Panc1 (cell line): ENCODE measurements at regions not wholly inside any gene's neighbourhood (a gene's known extent, or its start where the extent isn't known, plus 50 kb on each side); places are given as distances from the start of the nearest gene placed in this dataset.

ENCODE experiments used
- ATAC-seq: fragments of 200-7000 bp; cut with Tn5 transposase; 2 replicates; pipeline ENCODE4 v1.9.1; 2020; ENCODE audit warnings: mild to moderate bottlenecking, moderate library complexity
- BruUV-seq: library from RNA; stranded (reverse); fragments of 400-500 nt; replicated peaks from 2 replicates; lab custom pipeline; 2021; lab: Mats Ljungman, UMichigan
- CTCF ChIA-PET: fragments of 300-600 bp; sonication (Branson Sonifier 250); formaldehyde crosslinking; loops from one replicate; lab custom pipeline; 2022; ENCODE audit warnings: antibody characterized with exemption; lab: Charles Lee
- POLR2A ChIA-PET: fragments of 300-600 bp; sonication (Branson Sonifier 250); formaldehyde crosslinking; loops from one replicate; lab custom pipeline; 2022; ENCODE audit warnings: antibody characterized with exemption; lab: Charles Lee
- DNase-seq: peaks from one replicate; pipeline ENCODE4 v3.0.0-alpha.2; 2010; ENCODE audit warnings: low read depth, low spot score
- H3K27ac ChIP-seq: 2 replicates; pipeline ENCODE4 v1.5.1; 2011; ENCODE audit warnings: mild to moderate bottlenecking, low read length, inconsistent platforms
- H3K27me3 ChIP-seq: fragments of 200-500 bp; sonication (Bioruptor generic); 2 replicates; pipeline ENCODE4 v1.6.0; 2014; ENCODE audit warnings: low read length, inconsistent platforms; ENCODE audit not compliant: control insufficient read depth, insufficient read depth
- H3K36me3 ChIP-seq: fragments of 200-500 bp; sonication (Bioruptor generic); 2 replicates; pipeline ENCODE4 v1.5.1; 2014; ENCODE audit warnings: inconsistent platforms, mild to moderate bottlenecking, low read length, moderate library complexity; ENCODE audit not compliant: control insufficient read depth, insufficient read depth
- H3K4me1 ChIP-seq: 2 replicates; pipeline ENCODE4 v1.5.1; 2011; ENCODE audit warnings: inconsistent platforms, mild to moderate bottlenecking, low read length, moderate library complexity; ENCODE audit not compliant: control insufficient read depth, insufficient read depth
- H3K4me3 ChIP-seq, 2 experiments: 2 replicates each; pipeline ENCODE4 v1.5.1; 2011 to 2012; ENCODE audit warnings: low read depth in 2 of 2, low read length in 2 of 2, mild to moderate bottlenecking in 2 of 2, inconsistent platforms in 1 of 2, moderate library complexity in 1 of 2
- H3K9me3 ChIP-seq: fragments of 200-500 bp; sonication (Bioruptor generic); 2 replicates; pipeline ENCODE4 v1.5.1; 2014; ENCODE audit warnings: low read depth, mild to moderate bottlenecking, inconsistent platforms, low read length, moderate library complexity; ENCODE audit not compliant: control insufficient read depth, insufficient read depth
- CTCF ChIP-seq: fragments of 450-650 bp; IDR thresholded peaks from 2 replicates; pipeline ENCODE4 v1.5.1; 2017; ENCODE audit warnings: mild to moderate bottlenecking
- POLR2AphosphoS5 ChIP-seq: IDR thresholded peaks from 2 replicates; pipeline ENCODE4 v1.6.1; 2012; ENCODE audit warnings: mild to moderate bottlenecking, low read depth, low read length, moderate library complexity
- REST ChIP-seq, 2 experiments: IDR thresholded peaks; 2 replicates each; pipeline ENCODE4 v1.6.1; 2011 to 2012; ENCODE audit warnings: low read depth in 2 of 2, control low read depth in 1 of 2, low read length in 1 of 2, mild to moderate bottlenecking in 1 of 2, moderate library complexity in 1 of 2; ENCODE audit not compliant: insufficient read depth in 1 of 2
- SIN3A ChIP-seq: IDR thresholded peaks from 2 replicates; pipeline ENCODE4 v1.6.1; 2012; ENCODE audit warnings: low read depth, mild to moderate bottlenecking, low read length, moderate library complexity, borderline replicate concordance; ENCODE audit not compliant: insufficient read depth
- TCF7L2 ChIP-seq: IDR thresholded peaks from 2 replicates; pipeline ENCODE4 v1.6.1; 2011; ENCODE audit warnings: mild to moderate bottlenecking, low read depth, low read length, inconsistent platforms
- in situ Hi-C: cut with HindIII; loops from 2 replicates; pipeline ENCODE4 v1.10.0; 2016; ENCODE audit warnings: low sequenced_read_pairs, low pct_unique_long_range_greater_than_20kb
- intact Hi-C: fragments of 100-400 bp; cut with micrococcal nuclease; formaldehyde crosslinking; loops from one replicate; pipeline ENCODE4 v1.10.0; 2022; ENCODE audit not compliant: unreplicated experiment

GRCh38 chr10:10146604-10147003 lies 871.1 kb upstream of the CELF2 start:
- BruUV-seq, result no TSS peak
- in situ Hi-C loops (no loop called here), intact Hi-C loops (no loop called here)
- no peak overlapping the region for H3K27ac ChIP-seq
- POLR2A ChIA-PET, result no interaction called here
- ATAC-seq (no peak), DNase-seq (no peak)
- TF ChIP-seq CTCF (no peak), SIN3A (no peak), REST (IDR thresholded peaks at IDR 0.05; ENCODE audit: insufficient read depth in 1 of 2, low read depth in 2 of 2, low read length in 1 of 2) (no peak), TCF7L2 (no peak)
- H3K4me3 ChIP-seq, result no peak overlapping the region
- no peaks in the 10 kb centered on the region for H3K9me3 ChIP-seq
- no peaks in the 10 kb centered on the region for H3K4me1 ChIP-seq
- H3K27me3 ChIP-seq, result no peaks in the 10 kb centered on the region
- CTCF ChIA-PET, result no interaction called here
- H3K36me3 ChIP-seq, result no peaks in the 10 kb centered on the region

GRCh38 chr10:10149899-10150298 lies 867.8 kb upstream of the CELF2 start:
- no peak overlapping the region for H3K27ac ChIP-seq
- DNase-seq (no peak), ATAC-seq (no peak)
- no peak overlapping the region for H3K4me3 ChIP-seq
- TF ChIP-seq TCF7L2 (no peak), REST (IDR thresholded peaks at IDR 0.05; ENCODE audit: insufficient read depth in 1 of 2, low read depth in 2 of 2, low read length in 1 of 2) (no peak), CTCF (no peak), POLR2AphosphoS5 (no peak), SIN3A (no peak)
- no TSS peak for BruUV-seq
- in situ Hi-C loops, result no loop called here
- no peaks in the 10 kb centered on the region for H3K27me3 ChIP-seq
- POLR2A ChIA-PET, result no interaction called here
- intact Hi-C loops, result no loop called here
- no peaks in the 10 kb centered on the region for H3K9me3 ChIP-seq
- H3K4me1 ChIP-seq, result no peaks in the 10 kb centered on the region
- no peaks in the 10 kb centered on the region for H3K36me3 ChIP-seq
- CTCF ChIA-PET, result no interaction called here
